Suprapubic skin (tissue), 4 donors: ENCODE measurements at regions not wholly inside any gene's neighbourhood (a gene's known extent, or its start where the extent isn't known, plus 50 kb on each side); places are given as distances from the start of the nearest gene placed in this dataset.

Experiments
- CTCF ChIP-seq, 2 donors: fragments of 200-600 bp in 1 of 2; fragments of 450-650 bp in 1 of 2; sonication (generic) in 1 of 2; IDR thresholded peaks; one replicate each; pipeline ENCODE4 v1.5.1; 2016 to 2019; ENCODE audit warnings: antibody characterized with exemption in 2 of 2, mild to moderate bottlenecking in 1 of 2, moderate library complexity in 1 of 2
- EP300 ChIP-seq: sonication (generic); formaldehyde crosslinking; IDR thresholded peaks from one replicate; pipeline ENCODE4 v1.6.1; 2017; ENCODE audit warnings: antibody characterized with exemption
- POLR2A ChIP-seq, 2 donors: fragments of 450-650 bp; IDR thresholded peaks; one replicate each; pipeline ENCODE4 v1.6.1; 2017; ENCODE audit warnings: antibody characterized with exemption in 2 of 2, mild to moderate bottlenecking in 2 of 2, moderate library complexity in 2 of 2
- POLR2AphosphoS5 ChIP-seq, 3 donors: sonication (generic); formaldehyde crosslinking; IDR thresholded peaks; one replicate each; pipeline ENCODE4 v1.6.1; 2017; ENCODE audit warnings: antibody characterized with exemption in 3 of 3

GRCh38 chr4:185912779-185913178 lies 100.8 kb upstream of the SORBS2 start:
- TF ChIP-seq CTCF (IDR thresholded peaks at IDR 0.05) (no peak), POLR2AphosphoS5 (IDR thresholded peaks at IDR 0.05) (no peak), POLR2A (IDR thresholded peaks at IDR 0.05) (no peak), EP300 (no peak)
